ENCODE measurements at regions not wholly inside any gene's neighbourhood (a gene's known extent, or its start where the extent isn't known, plus 50 kb on each side); places are given as distances from the start of the nearest gene placed in this dataset.

DNA sequence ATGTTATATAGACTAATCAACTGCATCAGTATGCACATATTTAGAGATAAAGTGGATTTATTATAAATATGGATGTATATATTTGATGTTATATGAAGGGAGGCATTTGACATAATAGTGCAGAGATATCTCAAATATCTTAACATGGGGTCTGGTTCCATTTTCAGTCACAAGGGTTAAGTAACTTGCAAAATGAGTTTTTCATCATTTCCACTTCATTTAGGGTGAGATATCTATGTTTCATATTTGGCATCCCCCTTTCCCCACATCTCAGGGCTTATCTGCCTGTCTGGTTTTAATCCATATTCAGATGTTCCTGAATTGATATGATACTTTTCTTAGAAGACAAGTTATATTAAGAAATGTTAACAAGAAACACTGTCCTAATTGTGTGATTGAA is 2141.2 kb downstream of the PCDH9 start:
- Histone ChIP-seq H3K4me3 (replicated peaks; ENCODE audit: low read depth, low read length) (no peak overlapping the region), H3K36me3 (ENCODE audit: control insufficient read depth, insufficient read depth, low read length) (no peaks in the 10 kb centered on the region), H3K27me3 (replicated peaks; ENCODE audit: control insufficient read depth, insufficient read depth, low read length) (no peaks in the 10 kb centered on the region)
- DNase-seq (ENCODE audit: extremely low read depth, insufficient read length), result no peak
- TF ChIP-seq, protein P1, sequence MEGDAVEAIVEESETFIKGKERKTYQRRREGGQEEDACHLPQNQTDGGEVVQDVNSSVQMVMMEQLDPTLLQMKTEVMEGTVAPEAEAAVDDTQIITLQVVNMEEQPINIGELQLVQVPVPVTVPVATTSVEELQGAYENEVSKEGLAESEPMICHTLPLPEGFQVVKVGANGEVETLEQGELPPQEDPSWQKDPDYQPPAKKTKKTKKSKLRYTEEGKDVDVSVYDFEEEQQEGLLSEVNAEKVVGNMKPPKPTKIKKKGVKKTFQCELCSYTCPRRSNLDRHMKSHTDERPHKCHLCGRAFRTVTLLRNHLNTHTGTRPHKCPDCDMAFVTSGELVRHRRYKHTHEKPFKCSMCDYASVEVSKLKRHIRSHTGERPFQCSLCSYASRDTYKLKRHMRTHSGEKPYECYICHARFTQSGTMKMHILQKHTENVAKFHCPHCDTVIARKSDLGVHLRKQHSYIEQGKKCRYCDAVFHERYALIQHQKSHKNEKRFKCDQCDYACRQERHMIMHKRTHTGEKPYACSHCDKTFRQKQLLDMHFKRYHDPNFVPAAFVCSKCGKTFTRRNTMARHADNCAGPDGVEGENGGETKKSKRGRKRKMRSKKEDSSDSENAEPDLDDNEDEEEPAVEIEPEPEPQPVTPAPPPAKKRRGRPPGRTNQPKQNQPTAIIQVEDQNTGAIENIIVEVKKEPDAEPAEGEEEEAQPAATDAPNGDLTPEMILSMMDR (IDR thresholded peaks at IDR 0.05; ENCODE audit: insufficient read depth, low read length, poor library complexity, severe bottlenecking), result no peak

DNA sequence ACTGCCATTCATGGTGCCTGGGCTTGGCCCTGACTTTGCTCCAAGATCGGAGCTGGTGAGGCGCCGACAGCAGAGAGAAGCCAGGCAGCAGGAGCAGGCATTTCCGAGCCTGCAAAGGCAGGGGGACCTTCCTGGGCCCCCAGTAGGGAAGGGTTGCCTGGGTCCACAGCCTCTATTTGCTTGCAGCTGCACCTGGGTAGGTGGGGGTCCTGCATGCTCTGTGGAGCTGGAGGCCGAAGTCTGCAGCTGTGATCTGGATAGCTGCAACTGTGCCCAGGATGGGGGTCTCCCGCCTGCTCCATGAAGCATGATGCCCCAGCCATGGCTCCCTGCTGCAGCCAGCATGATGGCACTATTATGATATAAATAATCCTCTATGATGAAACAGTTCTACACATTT is 2144.2 kb downstream of the PCDH9 start:
- DNase-seq (ENCODE audit: extremely low read depth, insufficient read length), result no peak
- TF ChIP-seq, protein P1 (IDR thresholded peaks at IDR 0.05; ENCODE audit: insufficient read depth, low read length, poor library complexity, severe bottlenecking), result no peak
- Histone ChIP-seq H3K4me3 (replicated peaks; ENCODE audit: low read depth, low read length) (no peak overlapping the region), H3K36me3 (ENCODE audit: control insufficient read depth, insufficient read depth, low read length) (no peaks in the 10 kb centered on the region), H3K27me3 (replicated peaks; ENCODE audit: control insufficient read depth, insufficient read depth, low read length) (no peaks in the 10 kb centered on the region)

DNA sequence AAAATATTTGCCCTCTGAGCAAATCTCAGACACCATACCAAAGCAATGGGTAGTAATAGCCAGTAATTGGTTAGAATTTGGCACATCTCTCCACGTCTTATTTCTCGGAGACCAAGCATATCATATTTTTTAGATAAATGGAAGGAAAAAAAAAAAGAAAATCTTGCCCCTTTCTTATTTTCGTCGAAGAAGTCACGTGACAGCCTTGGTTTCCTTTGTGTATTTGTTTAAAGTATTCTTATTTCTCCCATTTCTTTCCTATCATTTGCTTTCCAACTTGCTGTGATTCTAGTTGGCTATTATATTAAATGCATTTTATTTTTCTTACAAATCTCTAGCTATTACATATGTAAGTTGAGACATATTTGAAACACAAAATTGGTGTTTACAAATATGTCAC is 2155.9 kb downstream of the PCDH9 start:
- no peaks in the 10 kb centered on the region for H3K27me3 ChIP-seq (replicated peaks; ENCODE audit: control insufficient read depth, insufficient read depth, low read length)
- TF ChIP-seq, protein P1 (IDR thresholded peaks at IDR 0.05; ENCODE audit: insufficient read depth, low read length, poor library complexity, severe bottlenecking), result no peak
- no peaks in the 10 kb centered on the region for H3K36me3 ChIP-seq (ENCODE audit: control insufficient read depth, insufficient read depth, low read length)
- DNase-seq (ENCODE audit: extremely low read depth, insufficient read length), result no peak
- H3K4me3 ChIP-seq (replicated peaks; ENCODE audit: low read depth, low read length), result no peak overlapping the region

DNA sequence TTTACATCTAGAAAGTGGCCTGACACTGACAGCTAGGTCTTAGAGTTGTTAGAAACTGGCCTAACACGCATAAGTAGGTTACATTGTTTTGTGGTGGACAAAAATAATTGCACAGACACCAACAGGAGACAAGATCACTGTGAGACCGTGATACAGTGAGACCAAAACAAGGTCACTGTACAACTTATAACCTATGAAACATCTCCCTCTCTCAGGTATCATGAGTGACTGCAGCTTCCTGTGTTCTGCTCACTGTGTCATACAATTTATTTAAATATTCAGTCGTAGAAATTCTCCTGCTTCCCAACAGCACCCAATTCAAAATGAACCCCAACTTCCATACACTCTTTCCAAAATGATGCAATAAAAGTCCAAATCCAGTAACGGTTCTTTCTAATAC is 2165.2 kb downstream of the PCDH9 start:
- no peak for DNase-seq (ENCODE audit: extremely low read depth, insufficient read length)
- Histone ChIP-seq H3K36me3 (ENCODE audit: control insufficient read depth, insufficient read depth, low read length) (no peaks in the 10 kb centered on the region), H3K27me3 (replicated peaks; ENCODE audit: control insufficient read depth, insufficient read depth, low read length) (no peaks in the 10 kb centered on the region), H3K4me3 (replicated peaks; ENCODE audit: low read depth, low read length) (no peak overlapping the region)
- TF ChIP-seq, protein P1 (IDR thresholded peaks at IDR 0.05; ENCODE audit: insufficient read depth, low read length, poor library complexity, severe bottlenecking), result no peak

DNA sequence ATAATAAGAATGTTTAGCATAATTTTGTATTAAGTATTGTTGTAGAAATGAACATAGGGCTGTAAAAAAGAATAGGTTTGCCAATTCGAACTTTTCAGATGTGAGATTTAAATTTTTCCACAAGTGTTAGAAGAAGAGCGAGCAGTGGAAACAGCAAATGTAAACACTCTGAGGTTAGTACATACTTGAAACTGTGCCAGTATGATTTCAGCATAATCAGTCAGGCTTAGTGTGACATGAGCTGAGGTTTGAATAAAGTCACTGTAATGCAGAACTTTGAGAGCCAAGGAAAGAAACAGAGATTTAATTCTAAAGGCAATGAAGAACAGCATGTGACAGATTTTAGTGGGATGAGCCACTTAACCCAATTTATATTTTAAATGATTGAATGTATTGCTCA is 2166.4 kb downstream of the PCDH9 start:
- TF ChIP-seq, protein P1 (IDR thresholded peaks at IDR 0.05; ENCODE audit: insufficient read depth, low read length, poor library complexity, severe bottlenecking), result no peak
- Histone ChIP-seq H3K27me3 (replicated peaks; ENCODE audit: control insufficient read depth, insufficient read depth, low read length) (no peaks in the 10 kb centered on the region), H3K4me3 (replicated peaks; ENCODE audit: low read depth, low read length) (no peak overlapping the region), H3K36me3 (ENCODE audit: control insufficient read depth, insufficient read depth, low read length) (no peaks in the 10 kb centered on the region)
- no peak for DNase-seq (ENCODE audit: extremely low read depth, insufficient read length)

DNA sequence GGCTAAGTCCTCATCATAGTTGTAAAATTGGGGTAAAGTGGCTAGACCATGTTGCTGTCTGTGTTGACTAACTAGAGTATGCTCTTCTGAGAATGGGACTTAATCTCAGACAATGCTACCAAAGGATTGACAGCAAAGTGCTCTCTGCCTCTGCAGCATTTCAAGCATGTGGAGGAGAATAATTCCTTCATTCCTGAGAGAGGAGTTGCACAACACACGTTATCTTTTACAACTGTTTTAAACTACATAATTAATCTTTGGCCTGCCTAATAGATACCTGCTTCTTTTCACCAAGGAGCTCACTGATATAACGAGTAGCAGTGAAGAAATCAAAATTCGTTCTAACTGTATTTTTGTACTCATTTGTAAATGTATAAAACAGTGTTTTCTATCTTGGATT is 2172.2 kb downstream of the PCDH9 start:
- TF ChIP-seq, protein P1 (IDR thresholded peaks at IDR 0.05; ENCODE audit: insufficient read depth, low read length, poor library complexity, severe bottlenecking), result no peak
- no peaks in the 10 kb centered on the region for H3K36me3 ChIP-seq (ENCODE audit: control insufficient read depth, insufficient read depth, low read length)
- no peaks in the 10 kb centered on the region for H3K27me3 ChIP-seq (replicated peaks; ENCODE audit: control insufficient read depth, insufficient read depth, low read length)
- DNase-seq (ENCODE audit: extremely low read depth, insufficient read length), result no peak
- H3K4me3 ChIP-seq (replicated peaks; ENCODE audit: low read depth, low read length), result no peak overlapping the region
